SK-N-MC (cell line): ENCODE measurements at regions not wholly inside any gene's neighbourhood (a gene's known extent, or its start where the extent isn't known, plus 50 kb on each side); places are given as distances from the start of the nearest gene placed in this dataset.
A peak's percentile ranks its signal among the peaks of the same experiment; 100 is the strongest.

Experiments used
- DNase-seq: peaks from one replicate; pipeline ENCODE4 v3.0.0-alpha.2; 2011; ENCODE audit warnings: low read depth, low spot score
- H3K27ac ChIP-seq: fragments of 200-600 bp; sonication (generic); 2 replicates; pipeline ENCODE4 v1.5.1; 2016; ENCODE audit warnings: mixed run types
- H3K36me3 ChIP-seq: fragments of 200-600 bp; sonication (generic); 2 replicates; pipeline ENCODE4 v1.6.1; 2017; ENCODE audit warnings: antibody characterized with exemption, low read length, mixed read lengths; ENCODE audit not compliant: insufficient read depth
- H3K4me3 ChIP-seq: fragments of 200-600 bp; sonication (generic); 2 replicates; pipeline ENCODE4 v1.5.1; 2016
- H3K9ac ChIP-seq: fragments of 200-600 bp; sonication (generic); 2 replicates; pipeline ENCODE4 v1.8.0; 2017; ENCODE audit warnings: mixed run types, mixed read lengths; ENCODE audit not compliant: insufficient read length
- H3K9me3 ChIP-seq: fragments of 200-600 bp; sonication (generic); 2 replicates; pipeline ENCODE4 v1.6.1; 2017; ENCODE audit warnings: low read depth, mild to moderate bottlenecking, antibody characterized with exemption, low read length, moderate library complexity, mixed read lengths
- EZH2 ChIP-seq: fragments of 200-600 bp; sonication (generic); IDR thresholded peaks from one replicate; pipeline ENCODE4 v1.6.1; 2017; ENCODE audit warnings: antibody characterized with exemption
- FOXP2 ChIP-seq: optimal IDR thresholded peaks from 2 replicates; pipeline ENCODE3; 2011; ENCODE audit warnings: mild to moderate bottlenecking, moderate library complexity; ENCODE audit not compliant: insufficient read depth; ENCODE audit errors: extremely low read length, control extremely low read depth
- POLR2AphosphoS5 ChIP-seq: IDR thresholded peaks from 2 replicates; pipeline ENCODE4 v1.6.1; 2012; ENCODE audit warnings: mild to moderate bottlenecking, low read depth, low read length, borderline replicate concordance

- TF ChIP-seq FOXP2 (no peak), POLR2AphosphoS5 (no peak), EZH2 (no peak)
- DNase-seq, result no peak
These were observed 362.1 kb downstream of the GALC start for GRCh38 chr14:87630846-87631245.

GRCh38 chr14:87629788-87630187 is 363.2 kb downstream of the GALC start:
- no peaks in the 10 kb centered on the region for H3K9me3 ChIP-seq
- no peak overlapping the region for H3K4me3 ChIP-seq
- H3K9ac ChIP-seq, result no peak overlapping the region
- no peak for DNase-seq
- TF ChIP-seq EZH2, result no peak
- TF ChIP-seq FOXP2, result no peak
- no peak for TF ChIP-seq POLR2AphosphoS5
- H3K27ac ChIP-seq, result no peak overlapping the region
- no peaks in the 10 kb centered on the region for H3K36me3 ChIP-seq

More at GRCh38 chr14:87630846-87631245, 362.1 kb downstream of the GALC start:
- Histone ChIP-seq H3K36me3 (no peaks in the 10 kb centered on the region), H3K27ac (peak overlapping the region; percentile 76), H3K9me3 (no peaks in the 10 kb centered on the region), H3K4me3 (peak overlapping the region; percentile 54), H3K9ac (no peak overlapping the region)

DNA sequence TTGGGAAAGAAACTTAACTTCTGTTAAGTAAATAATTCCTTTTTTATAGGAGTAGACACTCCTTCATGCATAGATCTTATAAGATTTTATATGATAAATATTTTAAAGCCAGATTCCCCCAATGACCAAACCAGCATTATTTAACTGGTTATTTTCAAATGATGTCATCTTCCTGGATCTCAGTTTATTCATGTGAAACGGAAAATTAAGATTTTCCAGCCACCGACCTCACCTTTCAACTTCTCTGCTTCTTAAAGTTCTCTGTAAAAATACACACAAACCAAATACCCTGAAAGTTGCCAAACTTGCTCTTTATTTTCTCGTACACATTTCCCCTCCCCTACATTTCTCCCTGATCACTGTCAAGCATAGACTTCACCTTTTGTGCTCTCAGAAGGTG is 364.2 kb downstream of the GALC start:
- no peak for DNase-seq
- H3K36me3 ChIP-seq, result no peaks in the 10 kb centered on the region
- H3K9ac ChIP-seq, result no peak overlapping the region
- TF ChIP-seq POLR2AphosphoS5 (no peak), EZH2 (no peak), FOXP2 (no peak)
- no peak overlapping the region for H3K4me3 ChIP-seq
- no peak overlapping the region for H3K27ac ChIP-seq
- H3K9me3 ChIP-seq, result no peaks in the 10 kb centered on the region

- no peak overlapping the region for H3K9ac ChIP-seq
- H3K4me3 ChIP-seq, result no peak overlapping the region
- H3K27ac ChIP-seq, result no peak overlapping the region
- TF ChIP-seq EZH2, result no peak
- TF ChIP-seq FOXP2, result no peak
- no peak for TF ChIP-seq POLR2AphosphoS5
- no peaks in the 10 kb centered on the region for H3K9me3 ChIP-seq
- no peak for DNase-seq
- no peaks in the 10 kb centered on the region for H3K36me3 ChIP-seq
These were observed 364.9 kb downstream of the GALC start for GRCh38 chr14:87628129-87628528.

- TF ChIP-seq POLR2AphosphoS5, result no peak
- TF ChIP-seq FOXP2, result no peak
- TF ChIP-seq EZH2, result no peak
- Histone ChIP-seq H3K9ac (no peak overlapping the region), H3K4me3 (no peak overlapping the region), H3K27ac (no peak overlapping the region), H3K9me3 (peaks cover 7% of the 10 kb centered on the region; the same call in 1 of the 2 replicates), H3K36me3 (no peaks in the 10 kb centered on the region)
- DNase-seq, result no peak
These were observed 366.7 kb downstream of the GALC start for GRCh38 chr14:87626266-87626665.

DNA sequence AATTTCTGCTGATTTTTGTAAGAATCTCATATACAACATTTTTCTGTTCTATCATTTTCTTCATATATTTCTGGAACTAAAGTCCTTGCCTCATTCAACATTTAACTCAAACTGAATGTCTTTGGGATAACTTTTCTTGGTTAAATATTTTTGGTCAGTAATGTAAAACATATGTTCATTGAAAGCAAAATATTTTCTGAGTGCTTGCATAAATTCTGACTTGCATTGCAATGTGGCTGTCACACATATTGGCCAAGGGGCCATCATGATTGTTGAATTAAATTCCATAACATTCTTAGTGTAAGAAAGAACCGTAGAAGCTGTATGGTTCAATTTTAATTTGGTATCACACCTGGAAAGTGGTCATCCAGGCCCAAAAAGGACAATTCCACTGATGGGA is 369.4 kb downstream of the GALC start:
- H3K36me3 ChIP-seq, result no peaks in the 10 kb centered on the region

GRCh38 chr14:87617079-87617478 is 375.9 kb downstream of the GALC start:
- no peaks in the 10 kb centered on the region for H3K36me3 ChIP-seq
- peaks cover 6% of the 10 kb centered on the region; the same call in 1 of the 2 replicates for H3K9me3 ChIP-seq
- peak overlapping the region; percentile 21 for H3K9ac ChIP-seq
- DNase-seq, result no peak
- peak overlapping the region; percentile 66; the same call in 1 of the 2 replicates for H3K27ac ChIP-seq
- H3K4me3 ChIP-seq, result no peak overlapping the region
- TF ChIP-seq FOXP2, result no peak
- TF ChIP-seq POLR2AphosphoS5, result no peak
- TF ChIP-seq EZH2, result no peak

More for the DNA sequence above, 369.4 kb downstream of the GALC start:
- H3K9ac ChIP-seq, result no peak overlapping the region
- TF ChIP-seq FOXP2 (no peak), EZH2 (no peak), POLR2AphosphoS5 (no peak)
- DNase-seq, result no peak
- no peak overlapping the region for H3K4me3 ChIP-seq
- peaks cover 9% of the 10 kb centered on the region; the same call in 1 of the 2 replicates for H3K9me3 ChIP-seq
- H3K27ac ChIP-seq, result no peak overlapping the region

GRCh38 chr14:87615822-87616679 is 376.9 kb downstream of the GALC start:
- Histone ChIP-seq H3K4me3 (peak overlapping the region; percentile 6; the same call in 1 of the 2 replicates), H3K36me3 (no peaks in the 10 kb centered on the region), H3K27ac (peak overlapping the region; percentile 66), H3K9ac (no peak overlapping the region), H3K9me3 (0 out of 2 replicates have a peak, but pooled peaks cover under 1% of the 10 kb centered on the region)
- no peak for DNase-seq
- TF ChIP-seq POLR2AphosphoS5 (no peak), EZH2 (no peak), FOXP2 (no peak)
